ENCODE measurements at regions not wholly inside any gene's neighbourhood (a gene's known extent, or its start where the extent isn't known, plus 50 kb on each side); places are given as distances from the start of the nearest gene placed in this dataset.

DNA sequence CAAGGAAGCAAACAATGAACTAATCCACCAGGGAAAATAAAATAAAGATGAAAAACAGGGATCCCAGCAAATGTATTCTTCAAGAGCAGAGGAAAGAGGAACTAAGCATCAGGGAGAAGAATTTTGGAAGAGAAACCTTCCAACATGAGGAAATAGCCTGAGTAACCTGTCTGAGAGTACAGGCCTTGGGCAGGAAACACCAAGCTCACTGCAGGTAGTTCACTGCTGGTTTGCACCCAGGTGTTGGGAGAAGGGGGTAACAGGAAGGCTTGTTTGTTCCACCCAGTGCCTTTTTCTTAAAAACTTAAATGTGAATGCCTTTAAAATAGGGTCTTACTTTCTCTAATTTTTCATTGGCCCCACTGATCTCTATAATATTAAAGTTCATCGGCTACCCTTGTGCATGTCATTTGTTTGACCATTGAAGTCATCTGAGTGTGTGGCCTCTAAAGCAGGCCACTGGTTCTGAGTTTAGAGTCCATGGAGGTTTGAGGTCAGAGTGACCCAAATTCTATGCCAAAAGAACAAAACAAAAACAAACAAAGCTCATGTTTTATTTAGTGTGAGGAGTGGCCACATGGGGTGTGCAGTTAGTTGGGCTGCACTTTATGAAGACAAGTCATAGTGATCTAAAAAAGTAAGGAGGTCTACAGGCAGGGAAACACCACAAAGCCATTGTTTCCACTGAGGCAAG, 62.9 kb upstream of the COX10 start:
- DNase-seq (no peak), ATAC-seq (no peak)
- H3K36me3 ChIP-seq: no peaks in the 10 kb centered on the region
- no peak overlapping the region for H3K27ac ChIP-seq
- no peaks in the 10 kb centered on the region for H3K9me3 ChIP-seq
- peaks cover 0 to under 1% (median 0%) of the 10 kb centered on the region in 9 donors for H3K4me1 ChIP-seq
- TF ChIP-seq, protein P1, sequence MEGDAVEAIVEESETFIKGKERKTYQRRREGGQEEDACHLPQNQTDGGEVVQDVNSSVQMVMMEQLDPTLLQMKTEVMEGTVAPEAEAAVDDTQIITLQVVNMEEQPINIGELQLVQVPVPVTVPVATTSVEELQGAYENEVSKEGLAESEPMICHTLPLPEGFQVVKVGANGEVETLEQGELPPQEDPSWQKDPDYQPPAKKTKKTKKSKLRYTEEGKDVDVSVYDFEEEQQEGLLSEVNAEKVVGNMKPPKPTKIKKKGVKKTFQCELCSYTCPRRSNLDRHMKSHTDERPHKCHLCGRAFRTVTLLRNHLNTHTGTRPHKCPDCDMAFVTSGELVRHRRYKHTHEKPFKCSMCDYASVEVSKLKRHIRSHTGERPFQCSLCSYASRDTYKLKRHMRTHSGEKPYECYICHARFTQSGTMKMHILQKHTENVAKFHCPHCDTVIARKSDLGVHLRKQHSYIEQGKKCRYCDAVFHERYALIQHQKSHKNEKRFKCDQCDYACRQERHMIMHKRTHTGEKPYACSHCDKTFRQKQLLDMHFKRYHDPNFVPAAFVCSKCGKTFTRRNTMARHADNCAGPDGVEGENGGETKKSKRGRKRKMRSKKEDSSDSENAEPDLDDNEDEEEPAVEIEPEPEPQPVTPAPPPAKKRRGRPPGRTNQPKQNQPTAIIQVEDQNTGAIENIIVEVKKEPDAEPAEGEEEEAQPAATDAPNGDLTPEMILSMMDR (IDR thresholded peaks at IDR 0.05): no peak
- intact Hi-C loops (cut with DNase I): no loop called here
- WGBS, 2 donors: 97 to 100% methylated on average over 1 of the region's 1 CpG
- no peaks in the 10 kb centered on the region for H3K27me3 ChIP-seq
- H3K4me3 ChIP-seq: no peak overlapping the region

DNA sequence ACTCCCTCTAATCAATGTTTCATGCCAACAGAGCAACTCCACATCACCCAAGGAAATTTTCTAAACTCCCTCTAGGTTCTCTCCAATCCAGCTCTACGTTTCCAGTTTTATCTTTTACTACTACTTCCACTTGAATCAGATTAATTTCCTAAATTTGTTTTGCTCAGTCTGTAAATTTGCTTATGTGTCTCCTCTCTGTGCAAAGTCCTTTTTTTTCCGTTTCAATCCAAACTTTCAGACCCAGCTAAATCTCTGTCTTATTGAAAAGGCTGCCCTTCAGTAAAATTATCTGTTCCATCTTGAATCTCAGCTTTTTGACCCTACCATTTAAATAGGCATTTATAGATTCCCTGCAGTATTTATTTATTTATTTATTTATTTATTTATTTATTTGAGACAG, 61.4 kb upstream of the COX10 start:
- Histone ChIP-seq H3K9me3 (no peaks in the 10 kb centered on the region), H3K4me1 (peaks cover 0 to 8% (median 0%) of the 10 kb centered on the region in 9 donors), H3K27me3 (no peaks in the 10 kb centered on the region), H3K27ac (no peak overlapping the region), H3K36me3 (no peaks in the 10 kb centered on the region), H3K4me3 (no peak overlapping the region)
- DNase-seq: no peak
- 84 to 93% methylated on average over 2 of the region's 2 CpGs for WGBS, 2 donors
- no peak for ATAC-seq
- TF ChIP-seq, protein P1 (IDR thresholded peaks at IDR 0.05): no peak
- intact Hi-C loops (cut with DNase I): no loop called here

DNA sequence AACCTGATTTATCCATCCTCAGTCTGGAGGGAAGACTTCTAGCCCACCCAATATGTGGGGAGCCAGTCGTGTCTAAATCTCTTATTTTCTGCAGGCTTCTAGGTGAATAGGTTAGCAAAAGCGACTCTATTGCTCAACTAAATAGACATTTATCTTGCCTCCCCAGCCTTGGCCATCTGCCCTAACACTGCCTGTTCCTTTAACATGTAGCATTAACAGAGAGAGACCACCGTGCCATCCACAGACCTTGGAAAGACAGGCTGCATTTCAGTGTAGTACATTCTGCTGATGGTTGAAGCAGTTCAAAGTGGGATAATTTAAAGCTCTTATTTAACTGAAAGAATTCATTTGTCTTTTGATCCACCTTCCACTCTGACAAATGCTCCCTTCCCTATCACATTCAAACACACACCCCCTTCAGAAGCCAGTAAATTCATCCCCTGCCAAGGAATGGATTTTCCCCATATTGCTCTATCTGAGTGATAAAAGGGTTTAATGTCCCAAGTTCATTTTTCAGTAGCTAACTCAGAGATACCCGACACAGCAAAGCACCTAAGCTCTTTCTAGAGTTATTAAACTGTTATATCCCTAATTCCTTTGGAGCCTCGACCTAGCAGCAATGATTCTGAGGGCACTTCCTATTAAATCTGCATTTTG, 58.1 kb upstream of the COX10 start:
- Histone ChIP-seq H3K9me3 (no peaks in the 10 kb centered on the region), H3K27me3 (peaks cover 0 to 16% (median 6%) of the 10 kb centered on the region in 7 donors), H3K27ac (no peak overlapping the region), H3K4me3 (no peak overlapping the region), H3K4me1 (peaks cover 0 to 8% (median 0%) of the 10 kb centered on the region in 9 donors), H3K36me3 (no peaks in the 10 kb centered on the region)
- WGBS, 2 donors: 54 to 56% methylated on average over 5 of the region's 5 CpGs
- TF ChIP-seq, protein P1 (IDR thresholded peaks at IDR 0.05): no peak
- no peak for DNase-seq
- intact Hi-C loops (cut with DNase I): no loop called here
- ATAC-seq: no peak

DNA sequence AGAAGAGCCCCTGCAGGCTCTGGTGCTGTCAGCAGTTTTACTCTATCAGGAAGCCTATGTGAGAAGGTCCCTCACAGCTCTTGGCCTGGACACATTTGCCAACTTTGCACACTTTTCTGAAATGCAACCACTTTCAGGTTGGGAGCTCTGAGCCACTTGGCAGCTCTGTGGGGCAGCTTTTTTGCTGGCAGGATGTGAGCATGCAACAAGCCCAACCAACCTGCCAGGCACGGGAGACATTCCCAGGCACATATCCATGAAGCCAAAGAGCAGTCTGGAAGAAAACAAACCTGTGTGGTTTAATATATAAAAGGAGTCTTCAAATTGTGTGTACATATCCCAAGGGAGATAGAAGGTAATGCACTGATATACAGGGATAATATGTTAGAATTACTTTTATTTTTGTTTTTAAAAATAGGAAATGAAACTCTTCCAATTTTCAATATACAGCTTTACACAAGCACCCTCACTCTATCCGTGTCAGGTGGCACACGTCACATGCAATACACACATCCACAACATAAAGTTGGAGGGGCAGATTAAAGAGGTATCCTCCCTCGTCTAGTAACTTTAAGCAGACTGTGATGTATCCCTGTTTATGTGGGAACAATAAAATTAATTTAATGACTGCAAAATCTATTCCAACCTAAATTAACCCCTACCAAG, 57.4 kb upstream of the COX10 start:
- ATAC-seq (peak in 3 of 8 donors; percentile 44 to 73 (median 57)), DNase-seq (peak; percentile 16 to 20)
- 46 to 51% methylated on average over 4 of the region's 4 CpGs for WGBS, 2 donors
- peaks cover 0 to 17% (median 6%) of the 10 kb centered on the region in 7 donors for H3K27me3 ChIP-seq
- no peak overlapping the region for H3K4me3 ChIP-seq
- no peak overlapping the region for H3K27ac ChIP-seq
- H3K9me3 ChIP-seq: no peaks in the 10 kb centered on the region
- intact Hi-C loops (cut with DNase I): no loop called here
- H3K36me3 ChIP-seq: no peaks in the 10 kb centered on the region
- H3K4me1 ChIP-seq: peaks cover 0 to 8% (median 0%) of the 10 kb centered on the region in 9 donors
- TF ChIP-seq, protein P1 (IDR thresholded peaks at IDR 0.05): no peak
